Vagina (tissue), 2 donors: ENCODE measurements at regions not wholly inside any gene's neighbourhood (a gene's known extent, or its start where the extent isn't known, plus 50 kb on each side); places are given as distances from the start of the nearest gene placed in this dataset.
A peak's percentile ranks its signal among the peaks of the same experiment; 100 is the strongest.
"Not testable (repeated sequence)": the region's sequence is repeated elsewhere in the genome, so short reads cannot be mapped to it uniquely, and the experiment has no call there.

Experiments
- DNase-seq, 2 donors: peaks; one replicate each; pipeline ENCODE4 v3.0.0-alpha.2; 2017; ENCODE audit errors: extremely low spot score in 2 of 2
- H3K27ac ChIP-seq: fragments of 200-600 bp; sonication (generic); one replicate; pipeline ENCODE4 v1.5.1; 2019
- H3K27me3 ChIP-seq: fragments of 200-600 bp; sonication (generic); one replicate; pipeline ENCODE4 v1.5.1; 2019
- H3K36me3 ChIP-seq, 2 donors: fragments of 200-600 bp; sonication (generic); one replicate each; pipeline ENCODE4 v1.5.1; 2017 to 2019
- H3K4me1 ChIP-seq: fragments of 200-600 bp; sonication (generic); one replicate; pipeline ENCODE4 v1.5.1; 2019
- H3K4me3 ChIP-seq, 2 donors: fragments of 200-600 bp; sonication (generic); 1 replicate in 1 of 2; 2 replicates in 1 of 2; pipeline ENCODE4 v1.5.1; 2016 to 2019
- H3K9me3 ChIP-seq: fragments of 200-600 bp; sonication (generic); one replicate; pipeline ENCODE4 v1.5.1; 2019
- CTCF ChIP-seq, 3 experiments: fragments of 450-650 bp in 2 of 3; fragments of 200-600 bp in 1 of 3; sonication (generic) in 1 of 3; IDR thresholded peaks; one replicate each; pipeline ENCODE4 v1.5.1; 2017 to 2019; ENCODE audit warnings: antibody characterized with exemption in 3 of 3, mild to moderate bottlenecking in 2 of 3, moderate library complexity in 2 of 3
- POLR2A ChIP-seq, 2 donors: fragments of 450-650 bp; IDR thresholded peaks; one replicate each; pipeline ENCODE4 v1.6.1; 2017; ENCODE audit warnings: antibody characterized with exemption in 2 of 2, mild to moderate bottlenecking in 2 of 2, moderate library complexity in 2 of 2
- POLR2AphosphoS5 ChIP-seq, 2 donors: sonication (generic); formaldehyde crosslinking; IDR thresholded peaks; one replicate each; pipeline ENCODE4 v1.9.0; 2017; ENCODE audit warnings: antibody characterized with exemption in 2 of 2, mild to moderate bottlenecking in 2 of 2, low read depth in 1 of 2; ENCODE audit not compliant: insufficient read depth in 1 of 2
- intact Hi-C: fragments of 100-400 bp; cut with DNase I; formaldehyde crosslinking; loops from one replicate; pipeline ENCODE4 v1.15.1; 2023

- Histone ChIP-seq H3K27me3 (no peaks in the 10 kb centered on the region), H3K4me1 (peaks cover 3% of the 10 kb centered on the region), H3K36me3 (no peaks in the 10 kb centered on the region), H3K4me3 (no peak overlapping the region), H3K27ac (peak overlapping the region; percentile 56), H3K9me3 (no peaks in the 10 kb centered on the region)
- intact Hi-C loops: no loop called here
- TF ChIP-seq POLR2AphosphoS5 (IDR thresholded peaks at IDR 0.05; ENCODE audit: insufficient read depth in 1 of 2, low read depth in 1 of 2): peak in 1 of 2 donors; percentile 77
- TF ChIP-seq CTCF (IDR thresholded peaks at IDR 0.05): no peak
- no peak for TF ChIP-seq POLR2A (IDR thresholded peaks at IDR 0.05)
- DNase-seq: no peak
Measured at GRCh38 chr4:24210332-24210902, 320.6 kb upstream of the PPARGC1A start.

GRCh38 chr4:24209906-24210305 lies 320.1 kb upstream of the PPARGC1A start:
- no peaks in the 10 kb centered on the region for H3K9me3 ChIP-seq
- intact Hi-C loops: no loop called here
- no peaks in the 10 kb centered on the region for H3K36me3 ChIP-seq
- TF ChIP-seq CTCF (IDR thresholded peaks at IDR 0.05) (no peak), POLR2A (IDR thresholded peaks at IDR 0.05) (no peak)
- H3K4me3 ChIP-seq: no peak overlapping the region
- H3K4me1 ChIP-seq: peaks cover 3% of the 10 kb centered on the region
- H3K27me3 ChIP-seq: no peaks in the 10 kb centered on the region
- no peak overlapping the region for H3K27ac ChIP-seq
- DNase-seq: no peak

GRCh38 chr4:24209131-24209530 lies 319.3 kb upstream of the PPARGC1A start:
- Histone ChIP-seq H3K36me3 (no peaks in the 10 kb centered on the region), H3K4me3 (no peak overlapping the region), H3K27me3 (no peaks in the 10 kb centered on the region), H3K9me3 (no peaks in the 10 kb centered on the region), H3K4me1 (peaks cover 3% of the 10 kb centered on the region), H3K27ac (no peak overlapping the region)
- TF ChIP-seq POLR2A (IDR thresholded peaks at IDR 0.05) (no peak), POLR2AphosphoS5 (IDR thresholded peaks at IDR 0.05; ENCODE audit: insufficient read depth in 1 of 2, low read depth in 1 of 2) (no peak), CTCF (IDR thresholded peaks at IDR 0.05) (no peak)
- DNase-seq: no peak
- intact Hi-C loops: no loop called here

GRCh38 chr4:24208691-24209090 lies 318.8 kb upstream of the PPARGC1A start:
- H3K27me3 ChIP-seq: no peaks in the 10 kb centered on the region
- H3K9me3 ChIP-seq: no peaks in the 10 kb centered on the region
- no peak overlapping the region for H3K4me3 ChIP-seq
- peaks cover 3% of the 10 kb centered on the region for H3K4me1 ChIP-seq
- no peak for TF ChIP-seq POLR2A (IDR thresholded peaks at IDR 0.05)
- TF ChIP-seq CTCF (IDR thresholded peaks at IDR 0.05): no peak
- TF ChIP-seq POLR2AphosphoS5 (IDR thresholded peaks at IDR 0.05; ENCODE audit: insufficient read depth in 1 of 2, low read depth in 1 of 2): no peak
- H3K36me3 ChIP-seq: no peaks in the 10 kb centered on the region
- DNase-seq: no peak
- H3K27ac ChIP-seq: no peak overlapping the region
- intact Hi-C loops: no loop called here

GRCh38 chr4:24204708-24205107 lies 314.9 kb upstream of the PPARGC1A start:
- intact Hi-C loops, H3K4me1 ChIP-seq, H3K9me3 ChIP-seq, H3K4me3 ChIP-seq, H3K36me3 ChIP-seq, DNase-seq, H3K27me3 ChIP-seq, H3K27ac ChIP-seq: not testable (repeated sequence)

- Histone ChIP-seq H3K4me1 (no peaks in the 10 kb centered on the region), H3K9me3 (no peaks in the 10 kb centered on the region), H3K4me3 (no peak overlapping the region), H3K36me3 (no peaks in the 10 kb centered on the region), H3K27ac (peak overlapping the region; percentile 5), H3K27me3 (no peaks in the 10 kb centered on the region)
- DNase-seq: no peak
- intact Hi-C loops: no loop called here
- TF ChIP-seq POLR2AphosphoS5 (IDR thresholded peaks at IDR 0.05; ENCODE audit: insufficient read depth in 1 of 2, low read depth in 1 of 2) (no peak), CTCF (IDR thresholded peaks at IDR 0.05) (no peak), POLR2A (IDR thresholded peaks at IDR 0.05) (no peak)
Measured at GRCh38 chr4:24203926-24204325, 314.1 kb upstream of the PPARGC1A start.
